ENCODE measurements at regions not wholly inside any gene's neighbourhood (a gene's known extent, or its start where the extent isn't known, plus 50 kb on each side); places are given as distances from the start of the nearest gene placed in this dataset.
A peak's percentile ranks its signal among the peaks of the same experiment; 100 is the strongest.

DNA sequence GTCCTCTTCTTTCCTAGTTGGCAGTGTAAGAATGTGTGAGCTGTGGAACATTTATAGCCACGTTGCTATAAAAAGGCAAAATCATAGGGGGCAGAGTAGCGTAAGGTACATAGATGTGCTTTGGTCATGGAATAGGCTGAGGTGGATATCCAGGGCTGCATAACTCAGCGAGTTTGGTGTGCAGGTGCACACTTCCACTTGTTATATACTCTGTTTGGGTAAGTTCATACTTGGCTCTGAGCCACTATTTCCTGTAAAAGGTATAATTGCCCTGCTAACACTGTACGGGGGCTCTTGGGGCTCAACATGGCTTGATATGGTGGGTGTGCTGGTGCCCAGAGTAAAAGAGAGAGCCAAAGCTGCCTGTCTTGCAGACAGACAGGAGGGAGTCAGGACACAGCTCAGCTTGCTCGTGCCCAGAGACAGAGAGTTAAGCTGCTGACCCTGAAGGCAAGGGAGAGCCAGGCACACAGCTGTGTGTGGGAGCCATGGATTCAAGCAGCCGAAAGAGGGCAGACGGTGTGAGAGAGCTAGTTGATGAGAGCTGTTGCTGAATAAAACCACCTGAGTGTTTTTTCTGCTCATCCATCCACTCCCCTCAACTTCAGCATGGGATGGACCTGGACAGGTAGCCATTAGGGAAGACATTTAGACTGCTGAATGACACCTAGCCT, 126.7 kb downstream of the DKK1 start:
- no peaks in the 10 kb centered on the region for H3K9me3 ChIP-seq (ENCODE audit: control insufficient read depth, low read depth, low read length)
- H3K9ac ChIP-seq (ENCODE audit: control insufficient read depth, extremely low read depth, insufficient read depth, low read length) = no peak overlapping the region
- DNase-seq (ENCODE audit: low read depth, low spot score) (no peak), FAIRE-seq (peak; percentile 82)
- no peaks in the 10 kb centered on the region for H3K36me3 ChIP-seq (ENCODE audit: control insufficient read depth in 2 of 2, extremely low read depth in 1 of 2, insufficient read depth in 2 of 2, low read length in 2 of 2)
- no peak for TF ChIP-seq EZH2 (IDR thresholded peaks at IDR 0.05; ENCODE audit: low read length)
- peak overlapping the region; percentile 36 for H2AFZ ChIP-seq (ENCODE audit: control insufficient read depth, low read length)
- H3K79me2 ChIP-seq (ENCODE audit: control insufficient read depth, insufficient read depth, low read length) = no peaks in the 10 kb centered on the region
- no peak overlapping the region for H3K4me2 ChIP-seq (ENCODE audit: control insufficient read depth, extremely low read depth, insufficient read depth, low read depth, low read length)
- peaks cover 26% of the 10 kb centered on the region for H3K4me1 ChIP-seq (ENCODE audit: control insufficient read depth, extremely low read depth, insufficient read depth, low read length)
- H3K27ac ChIP-seq (ENCODE audit: control insufficient read depth, insufficient read depth, low read length) = no peak overlapping the region
- H3K9me1 ChIP-seq (ENCODE audit: control insufficient read depth, extremely low read depth, insufficient read depth, low read length) = no peaks in the 10 kb centered on the region
- no peaks in the 10 kb centered on the region for H4K20me1 ChIP-seq (ENCODE audit: control insufficient read depth, extremely low read depth, insufficient read depth, low read length)
- H3K4me3 ChIP-seq (ENCODE audit: control insufficient read depth in 2 of 3, extremely low read depth in 1 of 3, insufficient read depth in 2 of 3, low read depth in 1 of 3, low read length in 3 of 3) = no peak overlapping the region
- dilution Hi-C loops (cut with MboI; ENCODE audit: extremely low pct_ligation_motif_present, low sequenced_read_pairs) = no loop called here
- no peaks in the 10 kb centered on the region for H3K27me3 ChIP-seq (ENCODE audit: control insufficient read depth, extremely low read depth, insufficient read depth, low read length)

DNA sequence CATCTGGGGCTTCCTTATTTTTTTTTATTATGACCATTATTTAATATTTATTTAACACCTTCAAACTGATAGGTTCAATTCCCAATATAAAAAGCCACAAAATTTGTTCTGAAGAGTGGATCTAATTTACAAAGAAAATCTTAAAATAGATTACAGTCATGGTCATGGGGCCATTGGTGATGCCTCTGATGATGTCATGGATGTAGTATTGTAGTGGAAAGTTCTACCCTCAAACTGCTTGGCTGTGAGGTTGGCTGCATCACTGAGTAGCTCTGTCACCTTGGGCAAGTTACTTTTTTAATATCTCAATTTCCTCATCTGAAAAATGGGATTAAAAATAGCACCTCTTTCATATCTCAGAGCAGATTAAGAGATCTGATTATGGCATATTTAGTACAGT, 128.5 kb downstream of the DKK1 start:
- H3K9me3 ChIP-seq (ENCODE audit: control insufficient read depth, low read depth, low read length) = no peaks in the 10 kb centered on the region
- H4K20me1 ChIP-seq (ENCODE audit: control insufficient read depth, extremely low read depth, insufficient read depth, low read length) = no peaks in the 10 kb centered on the region
- FAIRE-seq = peak; percentile 9
- H3K4me1 ChIP-seq (ENCODE audit: control insufficient read depth, extremely low read depth, insufficient read depth, low read length) = peaks cover 27% of the 10 kb centered on the region
- no peak for DNase-seq (ENCODE audit: low read depth, low spot score)
- peak overlapping the region; percentile 92 for H3K27ac ChIP-seq (ENCODE audit: control insufficient read depth, insufficient read depth, low read length)
- no peaks in the 10 kb centered on the region for H3K36me3 ChIP-seq (ENCODE audit: control insufficient read depth in 2 of 2, extremely low read depth in 1 of 2, insufficient read depth in 2 of 2, low read length in 2 of 2)
- no peak overlapping the region for H3K4me3 ChIP-seq (ENCODE audit: control insufficient read depth in 2 of 3, extremely low read depth in 1 of 3, insufficient read depth in 2 of 3, low read depth in 1 of 3, low read length in 3 of 3)
- TF ChIP-seq EZH2 (IDR thresholded peaks at IDR 0.05; ENCODE audit: low read length) = no peak
- TF ChIP-seq, protein P1, sequence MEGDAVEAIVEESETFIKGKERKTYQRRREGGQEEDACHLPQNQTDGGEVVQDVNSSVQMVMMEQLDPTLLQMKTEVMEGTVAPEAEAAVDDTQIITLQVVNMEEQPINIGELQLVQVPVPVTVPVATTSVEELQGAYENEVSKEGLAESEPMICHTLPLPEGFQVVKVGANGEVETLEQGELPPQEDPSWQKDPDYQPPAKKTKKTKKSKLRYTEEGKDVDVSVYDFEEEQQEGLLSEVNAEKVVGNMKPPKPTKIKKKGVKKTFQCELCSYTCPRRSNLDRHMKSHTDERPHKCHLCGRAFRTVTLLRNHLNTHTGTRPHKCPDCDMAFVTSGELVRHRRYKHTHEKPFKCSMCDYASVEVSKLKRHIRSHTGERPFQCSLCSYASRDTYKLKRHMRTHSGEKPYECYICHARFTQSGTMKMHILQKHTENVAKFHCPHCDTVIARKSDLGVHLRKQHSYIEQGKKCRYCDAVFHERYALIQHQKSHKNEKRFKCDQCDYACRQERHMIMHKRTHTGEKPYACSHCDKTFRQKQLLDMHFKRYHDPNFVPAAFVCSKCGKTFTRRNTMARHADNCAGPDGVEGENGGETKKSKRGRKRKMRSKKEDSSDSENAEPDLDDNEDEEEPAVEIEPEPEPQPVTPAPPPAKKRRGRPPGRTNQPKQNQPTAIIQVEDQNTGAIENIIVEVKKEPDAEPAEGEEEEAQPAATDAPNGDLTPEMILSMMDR (optimal IDR thresholded peaks at IDR 0.05 in 1 of 3, IDR thresholded peaks at IDR 0.05 in 1 of 3, conservative IDR thresholded peaks at IDR 0.05 in 1 of 3; ENCODE audit: extremely low read depth in 1 of 3, insufficient read depth in 2 of 3, low read length in 3 of 3) = no peak
- no peak overlapping the region for H2AFZ ChIP-seq (ENCODE audit: control insufficient read depth, low read length)
- peak overlapping the region; percentile 78 for H3K4me2 ChIP-seq (ENCODE audit: control insufficient read depth, extremely low read depth, insufficient read depth, low read depth, low read length)
- H3K79me2 ChIP-seq (ENCODE audit: control insufficient read depth, insufficient read depth, low read length) = no peaks in the 10 kb centered on the region
- no peaks in the 10 kb centered on the region for H3K9me1 ChIP-seq (ENCODE audit: control insufficient read depth, extremely low read depth, insufficient read depth, low read length)
- dilution Hi-C loops (cut with MboI; ENCODE audit: extremely low pct_ligation_motif_present, low sequenced_read_pairs) = no loop called here
- no peaks in the 10 kb centered on the region for H3K27me3 ChIP-seq (ENCODE audit: control insufficient read depth, extremely low read depth, insufficient read depth, low read length)
- H3K9ac ChIP-seq (ENCODE audit: control insufficient read depth, extremely low read depth, insufficient read depth, low read length) = peak overlapping the region; percentile 53

Data from keratinocyte (primary cell).